ENCODE measurements at regions not wholly inside any gene's neighbourhood (a gene's known extent, or its start where the extent isn't known, plus 50 kb on each side); places are given as distances from the start of the nearest gene placed in this dataset.

- no peaks in the 10 kb centered on the region for H3K27me3 Mint-ChIP-seq
- no peak overlapping the region for H3K4me3 Mint-ChIP-seq
- H3K4me1 Mint-ChIP-seq (ENCODE audit: unreplicated experiment) = no peaks in the 10 kb centered on the region
- no peak for TF ChIP-seq CTCF (conservative IDR thresholded peaks at IDR 0.05)
- no peak for DNase-seq (ENCODE audit: extremely low spot score, unreplicated experiment)
- H3K9me3 Mint-ChIP-seq = peaks cover 5% of the 10 kb centered on the region
- no peaks in the 10 kb centered on the region for H3K36me3 Mint-ChIP-seq
- H3K27ac Mint-ChIP-seq = no peak overlapping the region
Measured at GRCh38 chr3:165716592-165716991, 120.6 kb downstream of the BCHE start.

- Mint-ChIP-seq H3K4me3 (no peak overlapping the region), H3K36me3 (no peaks in the 10 kb centered on the region), H3K9me3 (peaks cover 3% of the 10 kb centered on the region), H3K27ac (no peak overlapping the region), H3K4me1 (ENCODE audit: unreplicated experiment) (no peaks in the 10 kb centered on the region), H3K27me3 (no peaks in the 10 kb centered on the region)
- no peak for TF ChIP-seq CTCF (conservative IDR thresholded peaks at IDR 0.05)
- DNase-seq (ENCODE audit: extremely low spot score, unreplicated experiment) = no peak
Measured at GRCh38 chr3:165713479-165713878, 123.7 kb downstream of the BCHE start.

GRCh38 chr3:165712382-165712781, 124.8 kb downstream of the BCHE start:
- Mint-ChIP-seq H3K9me3 (no peaks in the 10 kb centered on the region), H3K27ac (no peak overlapping the region), H3K27me3 (no peaks in the 10 kb centered on the region), H3K4me3 (no peak overlapping the region), H3K4me1 (ENCODE audit: unreplicated experiment) (no peaks in the 10 kb centered on the region), H3K36me3 (no peaks in the 10 kb centered on the region)
- TF ChIP-seq CTCF (conservative IDR thresholded peaks at IDR 0.05) = no peak
- no peak for DNase-seq (ENCODE audit: extremely low spot score, unreplicated experiment)

GRCh38 chr3:165697910-165698309, 139.3 kb downstream of the BCHE start:
- H3K36me3 Mint-ChIP-seq = no peaks in the 10 kb centered on the region
- no peak for DNase-seq (ENCODE audit: extremely low spot score, unreplicated experiment)
- H3K27me3 Mint-ChIP-seq = no peaks in the 10 kb centered on the region
- H3K4me3 Mint-ChIP-seq = no peak overlapping the region
- H3K9me3 Mint-ChIP-seq = peaks cover 7% of the 10 kb centered on the region
- H3K4me1 Mint-ChIP-seq (ENCODE audit: unreplicated experiment) = no peaks in the 10 kb centered on the region
- TF ChIP-seq CTCF (conservative IDR thresholded peaks at IDR 0.05) = no peak
- no peak overlapping the region for H3K27ac Mint-ChIP-seq

GRCh38 chr3:165696496-165696895, 140.7 kb downstream of the BCHE start:
- Mint-ChIP-seq H3K36me3 (no peaks in the 10 kb centered on the region), H3K9me3 (peaks cover 13% of the 10 kb centered on the region), H3K27ac (no peak overlapping the region), H3K27me3 (no peaks in the 10 kb centered on the region), H3K4me1 (ENCODE audit: unreplicated experiment) (no peaks in the 10 kb centered on the region), H3K4me3 (no peak overlapping the region)
- no peak for TF ChIP-seq CTCF (conservative IDR thresholded peaks at IDR 0.05)
- no peak for DNase-seq (ENCODE audit: extremely low spot score, unreplicated experiment)

GRCh38 chr3:165683947-165684346, 153.3 kb downstream of the BCHE start:
- Mint-ChIP-seq H3K9me3 (no peaks in the 10 kb centered on the region), H3K4me3 (no peak overlapping the region), H3K27me3 (no peaks in the 10 kb centered on the region), H3K27ac (no peak overlapping the region), H3K36me3 (no peaks in the 10 kb centered on the region), H3K4me1 (ENCODE audit: unreplicated experiment) (no peaks in the 10 kb centered on the region)
- no peak for TF ChIP-seq CTCF (conservative IDR thresholded peaks at IDR 0.05)
- no peak for DNase-seq (ENCODE audit: extremely low spot score, unreplicated experiment)
